ENCODE measurements at regions not wholly inside any gene's neighbourhood (a gene's known extent, or its start where the extent isn't known, plus 50 kb on each side); places are given as distances from the start of the nearest gene placed in this dataset.

DNA sequence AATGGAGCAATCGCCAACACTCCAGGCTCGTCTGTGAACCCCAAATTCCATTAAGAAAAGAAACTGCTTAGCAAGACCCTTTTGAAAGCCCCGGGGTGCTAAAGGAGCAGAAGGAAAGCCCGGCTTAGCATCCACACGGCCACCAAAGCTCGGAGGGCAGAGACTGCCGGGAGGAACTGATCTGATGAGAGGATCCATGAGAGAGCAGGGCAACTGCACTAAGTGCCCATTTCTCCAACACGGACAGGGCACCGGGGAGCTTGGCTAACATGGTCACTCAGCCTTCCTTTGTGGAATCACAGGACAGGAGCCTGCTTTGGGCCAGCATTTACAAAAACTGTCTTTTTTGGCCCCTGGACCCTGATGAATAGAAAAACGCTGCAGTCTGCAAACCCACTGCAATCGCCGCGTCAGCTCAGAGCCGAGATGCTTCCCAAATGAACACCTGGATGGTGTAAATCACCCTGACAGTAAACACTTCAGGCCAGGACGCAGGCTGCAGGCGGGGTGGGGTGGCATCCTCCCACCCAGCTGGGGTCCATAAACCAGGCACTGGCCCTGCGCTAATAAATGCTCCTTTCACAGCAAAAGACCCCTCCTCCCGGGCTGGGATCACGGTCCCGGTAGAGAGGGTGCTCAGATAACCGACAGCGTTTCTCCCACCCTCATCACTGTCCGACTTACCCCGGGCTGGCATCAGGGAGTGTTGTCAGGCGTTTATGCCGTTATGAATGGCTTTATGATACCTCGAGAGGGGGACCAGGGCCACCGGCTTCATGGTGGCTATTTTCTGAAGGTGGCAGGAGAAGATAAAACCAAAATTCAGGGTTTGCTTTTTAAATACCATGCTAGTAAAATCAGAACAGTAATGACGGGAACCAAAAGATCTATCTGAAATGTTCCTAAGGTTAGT is 299.5 kb downstream of the IRF8 start:
- DNase-seq (ENCODE audit: low read depth) = no peak

GRCh38 chr16:86199182-86199581 is 300.2 kb downstream of the IRF8 start:
- no peak for DNase-seq (ENCODE audit: low read depth)

DNA sequence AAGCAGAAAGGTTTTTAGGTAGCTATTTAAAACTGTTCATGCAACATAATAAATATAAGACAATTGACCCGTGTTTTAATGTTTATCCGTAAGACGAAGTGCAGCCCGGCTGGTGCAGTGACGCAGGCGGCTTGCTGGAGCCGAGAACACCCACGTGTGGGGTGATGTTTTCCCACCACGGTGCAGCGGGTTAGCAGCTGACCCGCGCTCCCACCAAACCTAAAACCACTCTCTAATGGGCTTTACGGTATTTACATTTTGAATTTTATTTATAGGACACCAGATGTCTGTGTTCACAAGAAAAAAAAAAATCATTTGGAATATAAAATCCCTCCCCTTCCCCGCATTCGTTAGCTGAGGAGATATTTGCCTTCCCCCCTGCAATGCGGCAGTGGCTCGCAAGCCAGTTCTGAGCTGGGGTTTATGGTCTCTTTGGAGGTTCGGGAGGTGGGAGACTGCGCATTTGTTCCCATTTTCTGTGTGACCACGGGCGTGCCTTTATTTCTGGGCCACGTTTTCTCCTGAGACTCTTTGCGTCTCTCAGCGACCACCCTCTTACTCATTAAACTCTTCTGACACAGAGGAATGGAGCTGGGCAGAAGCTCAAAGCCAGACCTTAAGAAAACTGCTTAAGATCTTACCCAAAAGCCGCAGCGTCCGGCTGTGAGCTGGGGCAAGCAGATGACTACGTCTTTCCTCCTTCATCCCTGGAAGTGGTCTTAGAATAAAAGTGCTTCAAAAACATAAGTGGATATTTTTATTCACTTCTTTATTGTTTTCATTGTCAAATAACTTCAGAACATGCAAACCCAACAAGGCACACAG is 301.1 kb downstream of the IRF8 start:
- no peak for DNase-seq (ENCODE audit: low read depth)

DNA sequence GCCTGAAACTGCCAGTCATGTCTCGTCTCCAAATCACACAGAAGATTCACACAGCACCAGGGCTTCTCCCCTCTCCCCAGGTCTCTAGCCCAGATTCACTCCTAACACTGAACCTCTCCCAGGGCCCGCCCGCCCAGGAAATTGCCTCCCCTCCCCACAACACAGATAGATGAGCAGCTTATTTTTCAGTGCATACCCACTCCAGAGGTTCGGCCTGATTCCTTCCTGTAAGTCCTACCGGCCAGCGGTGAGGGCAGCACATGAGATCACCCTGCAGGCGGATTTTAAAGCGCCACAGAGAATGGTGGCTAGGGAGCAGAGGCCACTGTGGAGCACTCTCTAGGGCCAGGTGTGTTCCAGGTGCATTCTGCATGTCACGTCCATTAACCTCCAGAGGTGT is 301.8 kb downstream of the IRF8 start:
- no peak for DNase-seq (ENCODE audit: low read depth)

GRCh38 chr16:86201746-86202145 is 302.8 kb downstream of the IRF8 start:
- no peak for DNase-seq (ENCODE audit: low read depth)

DNA sequence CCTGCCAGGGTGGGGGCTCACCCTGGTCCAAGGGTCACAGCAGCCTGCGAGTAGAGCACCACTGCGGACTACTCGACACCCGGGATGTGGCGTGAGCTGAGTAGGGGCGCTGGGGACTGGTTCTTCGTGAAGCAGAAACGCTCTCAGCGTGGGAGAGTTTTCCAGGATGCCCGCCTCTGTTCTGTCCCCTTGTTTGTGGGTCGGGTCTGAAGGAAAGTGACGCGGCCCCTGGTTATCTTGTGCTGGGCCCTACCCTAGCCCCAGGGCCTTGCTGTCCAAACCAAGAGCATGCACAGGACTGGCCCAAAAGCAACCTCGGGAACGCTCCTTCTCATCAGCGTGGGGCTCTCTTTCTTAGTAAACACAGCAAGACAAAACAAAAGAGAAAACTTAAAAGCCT is 303.3 kb downstream of the IRF8 start:
- DNase-seq (ENCODE audit: low read depth) = no peak

- no peak for DNase-seq (ENCODE audit: low read depth)
Observed at GRCh38 chr16:86202760-86203426, 303.9 kb downstream of the IRF8 start.

DNA sequence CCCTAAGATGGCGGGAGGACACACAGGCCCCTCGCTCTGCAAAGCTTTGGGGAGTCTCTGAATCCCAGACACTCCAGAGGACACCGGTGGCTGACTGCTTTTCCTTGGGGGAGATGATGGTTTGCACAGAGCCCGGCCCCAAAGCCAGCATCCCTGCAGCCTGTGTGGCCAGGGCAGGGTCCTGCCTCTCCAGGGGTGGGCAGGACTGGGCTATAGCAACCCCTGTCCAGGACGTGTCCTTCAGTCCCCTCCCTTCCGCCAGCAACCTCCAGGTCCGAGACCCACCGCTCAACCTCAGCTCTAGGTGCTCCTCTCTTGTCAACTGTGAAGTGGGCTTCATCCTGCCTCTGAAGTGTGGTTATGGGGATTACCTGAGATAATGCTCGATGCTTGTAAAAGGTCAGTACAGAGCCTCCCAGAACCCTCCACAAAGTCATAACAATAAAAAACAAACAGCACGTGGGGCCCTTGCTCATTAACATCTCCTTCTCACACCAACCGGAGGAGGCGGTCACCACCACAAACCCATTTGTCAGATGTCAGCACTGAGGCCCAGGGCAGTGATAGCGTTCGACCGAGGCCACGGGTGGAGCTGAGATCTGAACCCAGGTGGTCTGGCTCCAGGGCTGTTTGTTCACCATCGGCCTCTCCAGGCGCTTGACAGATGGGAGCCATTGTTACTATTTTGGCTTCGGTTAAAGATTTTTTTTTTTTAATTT is 304.8 kb downstream of the IRF8 start:
- no peak for DNase-seq (ENCODE audit: low read depth)

GRCh38 chr16:86205521-86206245 is 304.6 kb upstream of the FOXF1 start:
- no peak for DNase-seq (ENCODE audit: low read depth)

- DNase-seq (ENCODE audit: low read depth) = no peak
Observed at GRCh38 chr16:86207350-86207749, 303.0 kb upstream of the FOXF1 start.

DNA sequence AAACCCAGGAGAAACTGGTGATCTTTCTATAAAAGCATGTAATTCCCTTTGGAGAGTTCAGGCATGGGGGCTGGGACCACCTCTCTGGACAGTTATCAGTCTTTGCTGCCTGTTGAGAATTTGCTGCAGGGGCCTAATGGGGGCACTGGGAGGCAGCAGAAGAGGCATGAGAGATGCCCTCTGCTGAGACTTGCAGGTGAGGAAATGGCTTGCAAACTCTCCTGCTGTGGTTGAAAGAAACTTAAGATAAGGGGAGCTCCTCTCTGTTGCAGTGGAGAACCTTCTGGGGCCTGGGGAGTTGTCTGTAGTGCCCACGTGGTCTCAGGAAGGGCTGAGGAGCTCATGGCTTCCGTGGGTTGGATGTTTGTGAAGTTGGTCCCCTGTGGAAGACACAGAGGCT is 301.1 kb upstream of the FOXF1 start:
- no peak for DNase-seq (ENCODE audit: low read depth)

DNA sequence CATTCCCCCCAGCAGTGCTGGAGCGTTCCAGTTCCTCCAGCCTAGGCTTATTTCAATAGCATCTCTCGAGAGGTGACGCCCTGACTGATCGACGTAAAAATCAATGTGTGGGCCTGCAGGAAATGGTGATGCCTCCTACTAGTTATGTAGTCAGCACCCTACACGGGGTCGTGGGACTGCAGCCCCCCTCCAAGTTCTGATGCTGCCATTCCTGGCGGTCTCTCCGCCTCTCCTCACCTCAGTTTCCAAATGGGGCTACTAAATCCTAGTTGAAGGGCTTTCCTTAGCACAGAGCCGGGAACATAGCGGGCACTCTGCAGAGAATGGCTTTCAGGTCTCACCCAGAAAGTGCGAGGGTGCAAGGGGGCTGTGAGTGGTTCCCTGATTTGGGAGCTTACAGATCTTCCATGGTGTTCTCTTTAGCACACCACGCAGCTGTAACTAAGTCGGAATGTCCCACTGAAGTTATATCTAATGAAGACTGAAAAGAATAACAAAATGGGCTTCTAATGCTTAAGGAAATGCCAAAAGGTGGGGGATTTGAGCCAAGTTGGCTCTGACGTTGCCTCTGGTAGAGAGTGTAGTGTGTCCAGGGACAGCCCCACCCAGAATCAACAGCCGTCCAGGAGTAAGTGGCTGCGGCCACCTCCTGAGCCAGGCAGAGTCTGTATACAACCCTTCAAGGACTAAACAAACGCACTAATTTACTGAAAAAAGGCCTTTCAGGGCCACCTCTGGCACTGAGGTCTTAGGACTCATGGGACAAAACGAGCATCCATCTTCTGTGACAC is 299.7 kb upstream of the FOXF1 start:
- DNase-seq (ENCODE audit: low read depth) = no peak

DNA sequence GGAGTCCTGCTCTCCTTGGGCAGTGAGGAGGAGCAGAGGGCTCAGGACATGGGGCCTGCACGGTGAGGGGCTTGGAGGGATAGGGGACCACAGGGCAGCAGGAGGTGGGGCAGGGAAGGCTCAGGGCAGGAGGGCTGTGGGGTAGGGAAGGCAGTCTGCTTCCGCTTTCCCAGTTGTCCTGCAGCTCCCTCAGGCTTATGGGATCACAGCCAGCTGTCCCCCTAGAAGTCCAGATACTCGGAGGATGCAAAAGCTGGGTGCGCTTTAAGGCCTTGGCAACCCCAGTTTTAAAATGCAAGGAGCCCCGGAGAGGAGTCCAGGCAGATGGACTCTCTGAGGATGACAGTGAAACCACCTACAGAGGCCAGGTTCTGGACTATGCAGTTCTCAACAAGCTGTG is 299.1 kb upstream of the FOXF1 start:
- DNase-seq (ENCODE audit: low read depth) = no peak

DNA sequence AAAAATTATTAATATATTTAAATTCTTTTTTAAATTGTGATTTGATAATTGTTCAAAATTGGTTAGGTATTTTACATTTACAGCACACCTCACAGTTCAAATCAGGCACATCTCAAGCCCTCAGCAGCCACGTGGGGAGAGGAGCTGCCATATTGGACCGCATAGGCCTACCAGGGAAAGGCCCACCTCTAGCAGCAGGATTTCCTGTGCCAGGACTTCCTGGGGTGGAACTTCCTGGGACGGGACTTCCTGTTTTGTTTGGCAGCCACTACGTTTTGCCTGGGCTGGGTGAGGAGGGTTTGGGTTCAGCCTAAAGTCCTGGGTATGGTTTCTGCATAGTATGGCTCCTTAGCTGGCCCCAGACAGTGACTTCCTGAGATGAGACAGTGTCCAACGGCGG is 298.5 kb upstream of the FOXF1 start:
- no peak for DNase-seq (ENCODE audit: low read depth)

DNA sequence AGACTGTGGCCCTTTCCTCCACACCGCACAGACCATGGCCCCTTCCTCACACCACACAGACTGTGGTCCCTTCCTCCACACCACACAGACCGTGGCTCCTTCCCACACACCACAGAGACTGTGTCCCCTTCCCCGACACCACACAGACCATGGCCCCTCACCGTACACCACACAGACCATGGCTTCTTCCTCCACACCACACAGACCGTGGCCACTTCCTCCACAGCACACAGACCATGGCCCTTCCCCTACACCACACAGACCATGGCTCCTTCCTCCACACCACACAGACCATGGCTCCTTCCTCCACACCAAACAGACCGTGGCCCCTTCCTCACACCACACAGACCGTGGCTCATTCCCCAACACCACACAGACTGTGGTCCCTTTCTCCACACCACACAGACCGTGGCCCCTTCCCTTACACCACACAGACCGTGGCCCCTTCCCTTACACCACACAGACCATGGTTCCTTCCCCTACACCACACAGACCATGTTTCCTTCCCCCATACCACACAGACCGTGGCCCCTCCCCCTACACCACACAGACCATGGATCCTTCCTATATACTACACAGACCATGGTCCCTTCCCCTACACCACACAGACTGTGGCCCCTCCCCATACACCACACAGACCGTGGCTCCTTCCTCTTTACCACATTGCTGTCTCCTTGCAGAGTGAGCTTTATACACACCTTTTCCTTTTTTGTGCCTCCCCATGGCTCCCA is 297.5 kb upstream of the FOXF1 start:
- DNase-seq (ENCODE audit: low read depth) = no peak

GRCh38 chr16:86213437-86214205 is 296.7 kb upstream of the FOXF1 start:
- DNase-seq (ENCODE audit: low read depth) = no peak

- no peak for DNase-seq (ENCODE audit: low read depth)
Observed at GRCh38 chr16:86214326-86215232, 295.7 kb upstream of the FOXF1 start.

Measured in activated T-helper 1 cell treated with Interleukin-2 at 50 U/mL for 16 hours (primary cell).